GM21381 (cell line): ENCODE measurements at regions not wholly inside any gene's neighbourhood (a gene's known extent, or its start where the extent isn't known, plus 50 kb on each side); places are given as distances from the start of the nearest gene placed in this dataset.
"Not testable (repeated sequence)": the region's sequence is repeated elsewhere in the genome, so short reads cannot be mapped to it uniquely, and the experiment has no call there.

Source experiments
- ATAC-seq: cut with Tn5 transposase; IDR thresholded peaks from one replicate; pipeline ENCODE4 v1.9.1; 2021; ENCODE audit warnings: mild to moderate bottlenecking, moderate library complexity; ENCODE audit not compliant: unreplicated experiment

DNA sequence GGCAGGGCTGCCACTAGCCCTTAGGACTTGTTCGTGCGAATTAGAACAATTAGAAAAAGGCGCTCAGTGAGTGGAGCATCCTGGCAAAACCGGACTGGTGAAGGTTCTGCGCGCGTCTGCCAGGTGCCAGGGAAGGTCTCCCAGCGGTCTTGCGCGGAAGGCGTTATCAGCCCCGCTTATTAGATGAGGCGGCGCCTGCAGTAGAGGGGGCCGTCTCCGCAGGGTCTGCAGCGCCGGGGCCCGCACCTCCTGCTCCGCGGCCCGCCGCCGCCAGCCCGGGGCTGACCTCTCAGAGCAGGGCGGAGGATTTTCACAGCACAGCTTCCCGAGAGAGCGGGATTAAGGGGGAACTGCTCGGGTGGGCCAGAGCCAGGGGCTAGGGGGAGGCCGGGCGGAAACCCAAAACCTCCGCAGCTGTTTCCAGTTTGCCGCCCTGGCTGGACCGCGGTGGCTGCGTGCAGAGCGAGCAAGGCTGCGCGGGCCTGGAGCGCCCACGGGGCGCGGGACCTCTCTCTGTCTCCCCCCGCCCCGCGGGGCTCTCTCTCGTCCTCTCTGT is 155.2 kb downstream of the FOXD2 start:
- no peak for ATAC-seq

DNA sequence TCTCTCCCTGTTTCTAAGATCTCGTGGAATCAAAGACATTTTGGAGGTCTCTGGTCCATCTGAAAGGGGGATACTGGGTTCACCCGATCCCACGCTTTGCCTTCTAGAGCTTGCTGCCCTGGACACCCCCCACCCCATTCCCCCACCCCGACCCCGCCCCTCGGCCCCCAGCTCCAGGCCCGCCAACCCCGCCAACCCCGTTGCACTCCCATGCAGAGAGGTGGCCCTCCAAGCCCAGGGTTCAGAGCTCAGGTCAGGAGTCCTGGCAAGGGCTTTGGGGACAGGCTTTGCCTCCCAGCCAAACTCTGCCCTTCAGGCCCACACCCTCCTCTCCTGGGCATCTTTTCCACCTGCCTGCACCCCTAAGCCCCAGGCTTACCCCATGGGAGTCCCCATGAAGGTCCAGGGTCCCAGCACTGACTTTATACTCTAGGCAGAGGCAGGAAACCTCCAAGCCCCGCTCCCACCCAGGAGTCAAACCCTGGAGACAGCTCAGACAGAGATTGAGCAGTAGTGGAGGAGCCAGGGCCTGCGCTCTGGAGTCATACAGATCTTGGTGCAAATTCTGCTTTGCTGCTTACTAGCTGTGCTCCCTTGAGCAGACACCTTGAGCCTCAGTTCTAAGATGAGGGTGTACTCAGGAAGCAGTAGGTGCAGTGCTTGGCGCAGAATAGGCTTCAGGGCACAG is 155.9 kb downstream of the FOXD2 start:
- no peak for ATAC-seq

DNA sequence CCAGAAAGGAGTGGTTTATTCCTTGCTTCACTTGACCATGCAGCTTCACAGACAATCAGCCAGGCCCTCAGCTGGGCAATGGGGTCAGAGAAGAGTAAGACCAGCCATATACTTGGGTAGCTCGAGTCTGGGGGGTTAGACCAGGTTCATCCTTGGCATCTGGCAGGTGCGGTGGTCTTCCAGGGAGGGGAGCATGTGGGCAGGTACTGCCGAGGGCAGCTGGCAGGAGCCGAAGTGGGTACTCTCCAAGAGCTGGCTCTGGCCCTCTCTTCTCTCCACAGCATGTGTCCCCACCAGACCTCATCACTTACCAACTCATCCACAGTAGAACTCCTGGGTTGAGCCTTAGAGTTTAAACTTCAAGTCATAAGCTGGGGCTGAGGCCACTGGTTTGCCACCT is 156.8 kb downstream of the FOXD2 start:
- no peak for ATAC-seq

DNA sequence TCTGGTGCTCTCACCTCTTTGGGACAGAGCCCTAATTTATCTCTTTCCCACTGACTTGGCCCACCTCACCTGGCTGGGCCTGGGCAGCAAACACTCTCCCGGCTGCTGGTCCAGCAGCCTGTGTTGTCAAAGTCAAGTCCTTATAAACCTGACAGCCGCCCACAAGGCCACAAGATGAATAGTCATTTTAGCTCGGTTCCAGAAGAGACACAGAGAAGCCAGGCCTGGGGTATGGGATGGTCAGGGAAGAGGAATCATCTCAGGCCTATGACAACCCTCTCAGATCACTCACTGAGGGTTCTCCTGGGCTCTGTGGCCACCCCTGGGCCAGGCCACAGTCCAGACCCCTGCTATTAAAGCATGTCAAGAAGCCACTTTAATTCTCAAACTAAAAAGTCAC is 158.5 kb downstream of the FOXD2 start:
- no peak for ATAC-seq

DNA sequence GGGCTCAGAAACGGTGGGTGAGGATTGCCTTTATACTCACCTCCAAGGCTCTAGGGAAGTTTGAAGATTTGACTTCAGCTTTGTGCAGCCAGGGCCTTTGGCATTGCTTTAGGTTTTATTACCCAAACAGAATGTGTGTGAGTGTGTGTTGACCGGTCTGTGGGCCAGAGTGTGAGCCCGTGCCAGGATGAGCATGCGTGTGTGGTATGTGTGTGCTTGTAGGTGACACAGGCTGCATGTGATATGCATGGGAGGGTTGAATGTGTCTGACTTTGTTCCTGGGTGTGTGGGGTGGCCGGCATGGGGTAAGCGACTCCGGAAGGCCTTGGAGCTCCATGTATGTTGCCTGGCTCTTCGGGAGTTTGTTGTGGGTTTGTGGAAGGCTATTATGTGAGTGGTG is 160.5 kb downstream of the FOXD2 start:
- no peak for ATAC-seq

DNA sequence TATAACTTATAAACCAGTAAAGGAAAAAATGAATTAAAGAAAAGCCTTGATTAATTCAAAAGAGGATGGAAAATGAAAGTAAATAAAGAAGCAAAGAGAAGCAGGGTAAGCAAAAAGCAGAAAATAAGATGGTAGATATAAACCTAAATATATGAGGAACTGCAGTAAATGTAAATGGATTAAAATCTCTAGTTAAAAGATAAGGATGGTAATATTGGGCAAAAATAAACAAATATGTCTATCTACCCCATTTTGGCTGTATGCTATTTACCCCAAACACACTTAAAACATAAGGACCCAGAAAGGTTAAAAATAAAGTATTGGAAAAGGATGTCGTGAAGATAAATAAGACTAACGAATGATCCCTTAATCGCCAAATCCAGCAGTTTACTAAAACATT is 161.9 kb downstream of the FOXD2 start:
- no peak for ATAC-seq

DNA sequence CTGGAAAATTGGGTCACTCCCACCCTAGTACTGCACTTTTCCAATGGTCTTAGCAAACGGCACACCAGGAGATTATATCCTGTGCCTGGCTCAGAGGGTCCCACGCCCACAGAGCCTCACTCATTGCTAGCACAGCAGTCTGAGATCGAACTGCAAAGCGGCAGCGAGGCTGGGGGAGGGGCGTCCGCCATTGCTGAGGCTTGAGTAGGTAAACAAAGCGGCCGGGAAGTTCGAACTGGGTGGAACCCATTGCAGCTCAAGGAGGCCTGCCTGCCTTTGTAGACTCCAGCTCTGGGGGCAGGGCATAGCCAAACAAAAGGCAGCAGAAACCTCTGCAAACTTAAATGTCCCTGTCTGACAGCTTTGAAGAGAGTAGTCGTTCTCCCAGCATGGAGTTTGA is 164.6 kb downstream of the FOXD2 start:
- ATAC-seq, result not testable (repeated sequence)

DNA sequence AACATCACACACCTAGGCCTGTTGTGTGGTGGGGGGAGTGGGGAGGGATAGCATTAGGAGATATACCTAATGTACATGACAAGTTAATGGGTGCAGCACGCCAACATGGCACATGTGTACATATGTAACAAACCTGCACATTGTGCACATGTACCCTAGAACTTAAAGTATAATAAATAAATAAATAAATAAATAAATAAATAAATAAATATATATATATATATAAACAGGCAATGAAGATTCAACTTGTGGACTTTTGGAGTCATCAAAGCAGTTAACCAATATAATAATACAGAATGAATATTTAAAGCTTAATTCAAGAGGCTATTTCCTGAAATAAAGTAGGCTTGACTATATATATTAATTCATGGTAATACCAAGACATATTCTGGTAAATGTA is 167.0 kb downstream of the FOXD2 start:
- not testable (repeated sequence) for ATAC-seq

DNA sequence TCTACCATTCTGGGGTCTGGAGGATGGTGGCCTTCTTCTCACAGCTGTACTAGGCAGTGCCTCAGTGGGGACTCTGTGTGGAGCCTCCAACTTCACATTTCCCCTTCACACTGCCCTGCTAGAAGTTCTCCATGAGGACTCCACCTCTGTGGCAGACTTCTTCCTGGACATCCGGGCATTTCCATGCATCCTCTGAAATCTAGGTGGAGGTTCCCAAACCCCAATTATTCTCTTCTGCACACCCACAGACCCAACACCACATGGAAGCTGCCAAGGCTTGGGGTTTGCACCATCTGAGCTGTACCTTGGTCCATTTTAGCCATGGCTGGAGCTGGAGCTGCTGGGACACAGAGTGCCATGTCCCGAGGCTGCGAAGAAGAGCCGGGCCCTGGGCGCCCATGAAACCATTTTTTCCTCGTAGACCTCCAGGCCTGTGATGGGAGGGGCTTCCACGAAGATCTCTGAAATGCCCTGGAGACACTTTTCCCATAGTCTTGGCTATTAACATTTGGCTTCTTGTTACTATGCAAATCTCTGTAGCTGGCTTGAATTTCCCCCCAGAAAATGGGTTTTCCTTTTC is 170.5 kb downstream of the FOXD2 start:
- ATAC-seq, result no peak

DNA sequence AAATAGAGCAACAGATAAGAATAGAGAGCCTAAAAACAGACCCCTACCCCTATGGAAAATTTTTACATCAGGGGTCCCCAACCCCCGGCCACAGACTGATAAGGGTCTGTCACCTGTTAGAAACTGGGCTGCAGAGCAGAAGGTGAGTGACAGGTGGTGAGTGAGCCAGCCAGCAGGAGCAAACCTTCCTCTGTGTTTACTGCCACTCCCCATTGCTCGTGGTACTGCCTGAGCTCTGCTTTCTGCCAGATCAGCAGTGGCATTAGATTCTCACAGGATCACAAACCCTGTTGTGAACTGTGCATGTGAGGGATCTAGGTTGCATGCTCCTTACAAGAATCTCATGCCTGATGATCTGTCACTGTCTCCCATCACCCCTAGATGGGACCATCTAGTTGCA is 174.1 kb downstream of the FOXD2 start:
- ATAC-seq, result no peak

DNA sequence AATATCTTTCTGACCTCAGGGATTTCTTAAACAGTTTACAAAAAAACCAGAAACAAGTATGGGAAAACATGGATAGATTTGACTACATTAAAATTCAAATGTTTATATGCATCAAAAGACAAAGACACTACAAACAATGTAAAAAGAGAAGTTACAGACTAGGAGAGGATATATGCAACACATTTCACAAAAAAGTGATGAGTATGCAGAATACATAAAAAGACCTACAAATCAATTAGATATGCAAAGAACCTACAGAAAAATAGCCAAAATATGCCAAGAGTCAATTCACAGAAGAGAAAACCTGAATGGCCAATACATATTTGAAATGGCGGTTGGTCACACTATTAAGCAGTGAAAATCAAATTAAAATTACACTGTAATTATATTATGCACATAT is 175.0 kb downstream of the FOXD2 start:
- ATAC-seq, result no peak

DNA sequence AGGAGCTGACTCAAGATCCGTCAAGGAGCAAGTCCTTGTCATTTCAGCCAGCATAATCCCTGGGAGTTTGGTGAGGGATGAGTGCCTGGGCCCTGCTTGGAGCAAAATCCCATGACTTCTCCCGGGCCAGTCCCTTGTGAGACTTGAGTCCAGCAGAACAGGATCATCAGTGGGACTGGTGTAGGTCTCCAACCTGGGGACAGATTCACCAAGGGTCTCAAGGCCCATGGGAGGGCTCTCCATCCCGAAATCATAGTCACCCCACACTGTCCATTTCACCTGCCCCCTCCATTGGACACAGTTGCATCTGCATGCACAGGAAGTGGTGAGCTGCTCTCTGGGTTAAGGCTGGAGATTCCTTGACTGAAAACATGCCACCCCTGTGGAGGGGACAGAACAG is 178.2 kb downstream of the FOXD2 start:
- no peak for ATAC-seq

DNA sequence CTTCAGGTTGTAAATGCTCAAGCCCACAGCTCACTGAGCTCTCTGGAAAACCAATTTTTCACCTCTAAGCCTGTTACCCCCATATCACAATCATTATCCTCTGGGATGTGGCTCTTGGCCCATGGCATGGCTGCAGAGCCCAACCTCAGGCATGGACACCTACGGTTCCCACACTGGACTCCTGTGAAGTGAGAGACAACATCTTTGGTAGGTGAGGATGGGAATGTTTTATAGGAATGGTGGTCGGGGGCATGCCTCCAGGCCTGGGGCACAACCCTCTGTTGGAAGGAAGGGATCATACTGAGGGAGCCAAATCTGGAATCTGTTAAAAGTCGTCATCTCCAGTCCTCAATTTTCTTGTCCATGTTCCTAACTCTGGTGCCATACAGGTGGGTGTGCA is 179.1 kb downstream of the FOXD2 start:
- no peak for ATAC-seq

DNA sequence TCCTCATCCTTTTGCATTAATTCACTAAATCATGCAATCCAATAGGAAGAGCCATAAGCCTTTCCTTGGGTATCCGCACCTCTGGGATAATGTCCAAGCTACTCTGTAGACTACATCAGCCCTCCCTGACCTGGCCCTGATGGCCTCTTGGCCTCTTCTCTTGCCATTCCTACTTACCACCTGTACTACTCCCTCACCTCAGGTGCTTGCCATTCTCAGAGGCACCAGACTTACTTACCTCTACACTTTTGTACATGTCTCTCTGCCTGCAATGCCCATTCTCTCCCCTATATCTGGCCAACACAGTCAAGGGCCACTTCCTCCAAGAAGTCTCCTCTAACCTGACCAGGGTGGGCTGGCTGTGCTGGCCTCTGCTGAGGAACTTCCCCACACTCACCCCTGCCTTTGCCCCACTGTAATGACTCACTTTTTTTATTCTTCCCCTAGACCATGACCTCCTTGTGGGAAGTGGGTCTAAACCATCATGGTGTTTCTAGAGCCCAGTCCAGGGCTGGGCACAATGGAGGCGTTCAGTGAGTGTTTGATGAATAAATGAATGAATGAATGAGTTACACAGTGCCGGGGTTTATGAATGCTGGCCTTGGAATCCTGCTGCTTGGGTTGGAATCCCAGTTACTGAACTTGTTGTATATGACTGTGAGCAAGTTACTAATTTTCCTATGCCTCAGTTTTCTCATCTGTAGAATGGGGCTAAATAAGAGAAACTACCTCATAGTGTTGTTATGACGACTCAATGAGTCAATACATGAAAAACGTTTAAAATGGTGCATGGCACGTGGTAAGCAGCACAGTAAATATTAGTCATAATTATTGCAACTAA is 179.8 kb downstream of the FOXD2 start:
- ATAC-seq, result no peak

DNA sequence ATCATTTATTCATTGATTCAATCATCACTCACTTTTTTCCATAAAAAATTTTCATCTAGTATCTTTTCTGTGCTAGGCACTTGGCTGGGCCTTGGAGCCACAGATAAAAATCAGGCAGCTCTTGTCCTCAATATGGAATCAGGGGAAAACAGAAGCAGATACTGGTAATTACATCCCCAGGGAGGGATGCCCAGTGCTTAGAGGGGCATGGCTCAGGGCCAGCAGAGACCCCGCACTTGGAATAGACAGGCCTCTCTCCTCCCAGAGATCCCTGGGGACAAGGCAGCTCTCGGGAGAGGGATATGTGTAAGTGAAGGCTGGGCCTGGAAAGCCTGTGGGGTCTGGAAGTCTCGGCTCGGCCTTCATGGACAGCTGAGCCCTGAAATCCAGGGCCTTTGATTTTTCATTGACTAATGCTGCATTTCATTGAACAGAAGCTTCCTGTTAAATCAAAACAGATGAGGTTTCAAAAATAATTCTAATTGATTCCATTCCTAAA is 180.4 kb downstream of the FOXD2 start:
- ATAC-seq, result no peak

DNA sequence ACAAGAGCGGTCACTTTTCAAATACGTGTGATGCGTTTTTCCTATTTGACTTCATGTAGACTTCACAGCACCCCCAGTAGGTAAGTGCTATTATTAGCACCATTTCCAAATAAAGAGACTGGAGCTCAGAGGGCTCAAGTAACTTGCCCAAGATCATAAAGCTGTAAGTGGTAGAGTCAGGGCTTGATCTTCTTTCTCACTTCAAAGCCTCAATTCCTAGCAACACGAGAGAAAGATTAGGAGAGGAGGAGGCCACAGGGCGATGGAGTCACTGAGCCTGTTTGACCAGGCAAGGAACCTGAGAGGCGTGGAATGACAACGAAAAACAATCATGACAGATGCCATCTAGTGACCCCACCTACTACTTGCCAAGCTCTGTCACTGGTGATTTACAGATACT is 181.0 kb downstream of the FOXD2 start:
- ATAC-seq, result no peak

DNA sequence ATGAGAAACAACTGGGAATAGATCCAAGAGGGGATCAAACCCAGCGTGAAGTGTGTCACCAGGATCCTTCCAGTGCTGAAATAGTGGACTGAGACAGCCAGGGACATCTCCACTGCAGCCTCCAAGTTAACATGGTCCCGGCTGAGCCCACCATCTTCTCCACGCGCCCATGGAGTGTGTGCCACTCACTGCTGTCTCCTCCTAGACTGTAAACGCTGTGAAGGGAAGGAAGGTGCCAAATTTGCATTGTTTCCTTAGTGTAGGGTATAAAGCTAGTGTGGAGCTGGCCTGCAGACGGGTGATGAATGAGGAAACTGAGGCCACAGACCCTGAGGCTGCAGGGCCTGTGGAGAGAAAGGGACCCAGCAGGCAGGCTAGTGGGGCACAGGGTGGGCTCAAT is 183.6 kb downstream of the FOXD2 start:
- no peak for ATAC-seq

DNA sequence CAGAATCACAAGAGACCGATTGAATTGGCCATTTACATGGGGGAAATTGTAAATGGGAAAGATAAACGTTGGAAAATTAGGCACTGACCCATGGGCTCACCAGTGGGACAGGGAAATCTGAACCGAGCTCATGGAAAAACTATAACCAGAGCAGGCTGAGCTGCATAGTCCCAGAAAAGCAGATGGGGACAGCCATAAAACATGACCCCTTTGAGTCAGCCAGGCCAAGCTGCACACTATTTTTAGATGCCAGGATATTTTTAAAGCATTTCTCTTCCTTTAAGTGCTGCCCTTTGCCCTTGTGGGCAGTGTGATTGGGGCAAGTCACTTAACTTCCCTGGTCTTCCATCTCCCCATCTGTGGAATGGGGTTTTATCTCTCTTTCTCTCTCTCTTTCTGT is 184.1 kb downstream of the FOXD2 start:
- ATAC-seq, result no peak

DNA sequence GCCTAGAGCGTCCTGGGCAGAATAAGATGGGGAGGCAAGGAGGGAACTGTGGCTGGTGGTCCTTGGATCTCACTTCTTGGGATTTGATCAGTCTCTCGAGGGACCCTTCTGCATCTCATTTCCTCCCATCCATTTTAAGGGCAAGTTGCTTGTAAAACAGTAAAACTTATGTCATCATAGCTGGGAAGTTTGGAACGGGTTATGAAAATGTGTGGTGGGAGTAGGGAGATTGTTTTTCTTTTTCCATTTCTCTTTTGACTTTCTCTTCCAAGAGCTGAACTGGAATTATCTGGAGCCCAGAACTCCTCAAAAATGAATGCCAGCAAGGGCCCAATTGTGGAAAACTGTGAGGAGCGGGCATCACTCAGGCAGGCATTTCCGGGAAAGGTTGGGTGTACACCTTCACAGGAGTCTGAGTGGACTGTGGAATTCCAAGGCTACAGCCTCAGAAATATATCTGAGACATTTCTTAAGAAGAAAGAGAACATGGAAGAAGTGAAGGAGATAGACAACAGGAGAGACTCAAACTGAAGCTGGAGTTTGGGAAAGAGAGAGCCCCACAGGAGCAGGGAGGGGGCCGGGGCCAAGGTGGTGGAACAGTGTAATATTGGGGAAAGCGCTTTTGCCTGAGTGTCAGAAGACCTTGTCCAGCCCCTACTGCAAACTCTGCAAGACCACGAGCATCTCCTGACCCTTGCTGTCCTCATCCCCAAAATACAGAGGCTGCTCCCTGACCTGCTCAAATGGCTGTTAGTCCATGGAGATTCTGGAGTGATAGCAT is 185.1 kb downstream of the FOXD2 start:
- ATAC-seq, result no peak

DNA sequence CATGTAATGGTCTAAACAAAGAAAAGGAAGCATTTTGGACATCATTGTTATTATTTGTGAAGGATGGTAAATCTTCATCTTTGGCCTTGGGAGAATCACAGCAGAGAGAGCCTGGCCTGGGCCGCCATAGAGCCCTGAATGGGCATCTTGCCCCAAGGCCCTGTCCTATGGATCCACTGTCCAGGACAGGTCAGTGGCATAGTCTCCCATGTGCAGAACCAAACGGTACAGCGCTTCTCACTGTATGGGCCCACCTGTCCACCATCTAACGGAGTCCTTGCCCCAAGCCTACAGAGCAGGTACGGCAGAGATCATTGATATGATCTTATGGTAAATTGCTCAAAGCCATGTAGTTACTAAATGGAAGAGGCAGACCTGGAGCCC is 185.7 kb downstream of the FOXD2 start:
- ATAC-seq, result no peak

DNA sequence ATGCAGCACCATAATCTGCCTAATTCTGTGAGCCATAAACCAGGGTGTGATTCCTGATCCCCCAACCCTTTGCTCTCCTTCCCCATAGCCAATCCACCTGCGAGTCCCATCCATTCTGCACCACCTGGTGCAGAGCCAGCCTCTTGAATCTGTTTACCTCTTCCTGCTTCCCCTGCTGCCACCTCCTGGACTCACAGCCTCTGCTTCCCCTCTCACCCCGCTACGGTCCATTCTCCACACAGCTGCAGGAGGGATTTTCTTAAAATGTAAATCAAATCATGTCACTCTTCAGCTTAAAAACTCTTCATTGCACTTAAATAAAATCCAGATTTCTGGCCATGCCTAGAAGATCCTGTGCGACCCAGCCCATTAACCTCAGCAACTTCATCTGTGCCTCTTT is 186.7 kb downstream of the FOXD2 start:
- ATAC-seq, result no peak
